ENCODE measurements at regions not wholly inside any gene's neighbourhood (a gene's known extent, or its start where the extent isn't known, plus 50 kb on each side); places are given as distances from the start of the nearest gene placed in this dataset.
"Not testable (repeated sequence)": the region's sequence is repeated elsewhere in the genome, so short reads cannot be mapped to it uniquely, and the experiment has no call there.

DNA sequence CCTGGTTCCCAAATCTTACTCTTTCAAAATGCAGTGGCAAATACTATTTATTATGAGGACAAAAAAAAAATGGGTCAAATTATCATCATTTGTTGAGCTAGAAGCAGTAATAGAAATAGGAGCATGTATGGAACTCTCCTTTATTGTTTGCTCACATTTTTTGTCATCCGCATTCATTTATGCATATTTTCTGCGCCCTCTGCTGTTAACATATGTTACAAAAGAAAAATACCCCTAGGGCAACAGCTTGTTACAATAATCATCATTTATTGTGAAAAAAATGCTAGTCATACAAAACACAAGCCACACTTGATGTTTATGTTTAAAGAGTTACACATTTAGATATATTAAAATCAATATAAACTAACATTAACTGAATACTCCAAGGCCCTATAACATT lies 328.2 kb downstream of the TUSC1 start:
- DNase-seq (ENCODE audit: low spot score), result no peak

DNA sequence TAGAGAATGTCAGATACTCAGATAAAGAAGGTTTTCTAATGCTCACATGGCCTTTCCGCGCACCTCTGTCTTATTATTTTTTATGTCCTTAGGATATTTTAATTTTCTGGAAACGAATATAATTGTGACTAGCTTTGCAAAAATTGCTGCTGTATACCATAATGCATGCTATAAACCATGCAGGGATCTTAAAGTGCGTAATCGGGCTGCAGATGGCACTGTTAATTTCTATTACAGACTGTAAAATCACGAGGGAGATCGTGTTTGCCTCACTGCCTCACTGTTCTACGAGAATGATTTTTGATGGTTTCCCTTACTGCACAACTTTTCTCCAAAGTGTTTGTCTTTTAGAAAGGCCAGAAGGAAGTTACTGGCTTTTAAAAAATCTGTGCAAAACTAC lies 356.1 kb downstream of the TUSC1 start:
- ChIA-PET CTCF (no interaction called here), POLR2A (ENCODE audit: low non-redundant PET) (no interaction called here)
- DNase-seq (ENCODE audit: low spot score), result no peak
- no peak overlapping the region for H3K27ac ChIP-seq
- no peak for TF ChIP-seq CTCF (conservative IDR thresholded peaks at IDR 0.05; ENCODE audit: low read depth)

More for the DNA sequence above, 328.2 kb downstream of the TUSC1 start:
- H3K27ac ChIP-seq, result no peak overlapping the region
- ChIA-PET POLR2A (ENCODE audit: low non-redundant PET) (no interaction called here), CTCF (interaction anchor here (0.7 kb wide), 1 partner anchor 11 kb away, joined by 4 read pairs; no protein-coding TSS in a partner anchor)
- no peak for TF ChIP-seq CTCF (conservative IDR thresholded peaks at IDR 0.05; ENCODE audit: low read depth)

- POLR2A ChIA-PET (ENCODE audit: low non-redundant PET), result no interaction called here
- CTCF ChIA-PET, result no interaction called here
- DNase-seq (ENCODE audit: low spot score), result no peak
- no peak for TF ChIP-seq CTCF (conservative IDR thresholded peaks at IDR 0.05; ENCODE audit: low read depth)
- no peak overlapping the region for H3K27ac ChIP-seq
Observed at GRCh38 chr9:25310961-25311360, 367.3 kb downstream of the TUSC1 start.

- no peak overlapping the region for H3K27ac ChIP-seq
- DNase-seq (ENCODE audit: low spot score), result no peak
- no peak for TF ChIP-seq CTCF (conservative IDR thresholded peaks at IDR 0.05; ENCODE audit: low read depth)
- POLR2A ChIA-PET (ENCODE audit: low non-redundant PET), result no interaction called here
- CTCF ChIA-PET, result no interaction called here
Observed at GRCh38 chr9:25308549-25308948, 369.7 kb downstream of the TUSC1 start.

GRCh38 chr9:25302601-25303000 lies 375.6 kb downstream of the TUSC1 start:
- TF ChIP-seq CTCF (conservative IDR thresholded peaks at IDR 0.05; ENCODE audit: low read depth), result no peak
- DNase-seq (ENCODE audit: low spot score), result no peak
- ChIA-PET CTCF (no interaction called here), POLR2A (ENCODE audit: low non-redundant PET) (no interaction called here)
- no peak overlapping the region for H3K27ac ChIP-seq

GRCh38 chr9:25288195-25288594 lies 390.0 kb downstream of the TUSC1 start:
- POLR2A ChIA-PET (ENCODE audit: low non-redundant PET), result not testable (repeated sequence)

DNA sequence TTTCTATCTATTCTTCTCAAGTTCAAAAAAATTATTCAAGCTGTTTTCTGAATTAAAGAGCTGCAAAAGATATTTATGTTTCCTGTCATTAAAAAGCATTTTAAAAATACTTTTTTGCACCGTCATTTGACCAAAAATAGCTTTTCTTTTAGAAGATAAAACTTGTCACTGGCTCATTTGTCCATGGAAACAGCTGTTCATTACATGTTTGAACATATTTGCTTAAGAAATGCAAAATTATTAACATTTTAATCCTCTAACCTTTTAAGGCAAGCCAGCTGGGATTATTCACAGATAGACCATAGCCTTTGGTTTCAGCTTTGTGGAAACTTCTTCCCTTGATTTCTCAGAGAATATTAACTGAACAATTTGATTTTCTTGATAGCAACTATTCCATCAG lies 393.9 kb downstream of the TUSC1 start:
- no peak for DNase-seq (ENCODE audit: low spot score)
- H3K27ac ChIP-seq, result no peak overlapping the region
- POLR2A ChIA-PET (ENCODE audit: low non-redundant PET), result no interaction called here
- CTCF ChIA-PET, result no interaction called here
- TF ChIP-seq CTCF (conservative IDR thresholded peaks at IDR 0.05; ENCODE audit: low read depth), result no peak

More at GRCh38 chr9:25288195-25288594, 390.0 kb downstream of the TUSC1 start:
- DNase-seq (ENCODE audit: low spot score); H3K27ac ChIP-seq; CTCF ChIA-PET: not testable (repeated sequence)

All from RWPE1 (cell line).